Tibial nerve (tissue), 4 donors: ENCODE measurements at regions not wholly inside any gene's neighbourhood (a gene's known extent, or its start where the extent isn't known, plus 50 kb on each side); places are given as distances from the start of the nearest gene placed in this dataset.

Experiments used
- DNase-seq, 2 donors: peaks; one replicate each; pipeline ENCODE4 v3.0.0-alpha.2; 2019; ENCODE audit warnings: low spot score in 2 of 2
- H3K27ac ChIP-seq, 4 donors: fragments of 200-600 bp; sonication (generic) in 3 of 4; one replicate each; pipeline ENCODE4 v1.5.1; 2017 to 2019; ENCODE audit warnings: mild to moderate bottlenecking in 1 of 4
- H3K27me3 ChIP-seq, 2 donors: fragments of 200-600 bp; sonication (generic) in 1 of 2; one replicate each; pipeline versions ENCODE4 v1.5.1 to v1.6.0; 2017 to 2019
- H3K36me3 ChIP-seq, 3 donors: fragments of 200-600 bp; sonication (generic); one replicate each; pipeline ENCODE4 v1.5.1; 2018 to 2019
- H3K4me1 ChIP-seq, 4 donors: fragments of 200-600 bp; sonication (generic) in 3 of 4; one replicate each; pipeline ENCODE4 v1.5.1; 2017 to 2019
- H3K4me3 ChIP-seq, 4 donors: fragments of 200-600 bp; sonication (generic) in 3 of 4; one replicate each; pipeline ENCODE4 v1.5.1; 2017 to 2019; ENCODE audit warnings: mild to moderate bottlenecking in 1 of 4, moderate library complexity in 1 of 4
- H3K9me3 ChIP-seq, 4 donors: fragments of 200-600 bp; sonication (generic) in 3 of 4; one replicate each; pipeline ENCODE4 v1.5.1; 2017 to 2019
- CTCF ChIP-seq, 5 experiments: fragments of 200-600 bp in 3 of 5; fragments of 450-650 bp in 2 of 5; sonication (generic) in 3 of 5; IDR thresholded peaks; one replicate each; pipeline ENCODE4 v1.5.1; 2016 to 2019; ENCODE audit warnings: antibody characterized with exemption in 5 of 5, mild to moderate bottlenecking in 3 of 5, moderate library complexity in 2 of 5
- EP300 ChIP-seq, 2 donors: sonication (generic); formaldehyde crosslinking; IDR thresholded peaks; one replicate each; pipeline ENCODE4 v1.6.1; 2017; ENCODE audit warnings: antibody characterized with exemption in 2 of 2, mild to moderate bottlenecking in 1 of 2
- POLR2A ChIP-seq, 2 donors: fragments of 450-650 bp; IDR thresholded peaks; one replicate each; pipeline ENCODE4 v1.6.1; 2017; ENCODE audit warnings: antibody characterized with exemption in 2 of 2, mild to moderate bottlenecking in 2 of 2, moderate library complexity in 2 of 2
- WGBS, 2 donors: methylation state at CpG; one replicate each; pipeline ENCODE4 v1.1.5; 2018; 5-methylcytosine and 5-hydroxymethylcytosine counted together

- H3K4me3 ChIP-seq: no peak overlapping the region
- H3K4me1 ChIP-seq: no peaks in the 10 kb centered on the region
- no peaks in the 10 kb centered on the region for H3K27me3 ChIP-seq
- H3K36me3 ChIP-seq: no peaks in the 10 kb centered on the region
- no peak for TF ChIP-seq POLR2A (IDR thresholded peaks at IDR 0.05)
- no peak for TF ChIP-seq EP300 (IDR thresholded peaks at IDR 0.05)
- TF ChIP-seq CTCF (IDR thresholded peaks at IDR 0.05): no peak
- no peak for DNase-seq
- H3K9me3 ChIP-seq: no peaks in the 10 kb centered on the region
- 28% methylated on average over 3 of the region's 3 CpGs; no CpG with 5 or more reads in 1 of the 2 donors for WGBS, 2 donors
- H3K27ac ChIP-seq: no peak overlapping the region
These were observed 844.5 kb downstream of the NLGN4Y start for GRCh38 chrY:15368786-15369185.

- Histone ChIP-seq H3K27me3 (no peaks in the 10 kb centered on the region), H3K4me1 (no peaks in the 10 kb centered on the region), H3K9me3 (no peaks in the 10 kb centered on the region), H3K36me3 (no peaks in the 10 kb centered on the region), H3K27ac (no peak overlapping the region), H3K4me3 (no peak overlapping the region)
- 90% methylated on average over 1 of the region's 1 CpG; no CpG with 5 or more reads in 1 of the 2 donors for WGBS, 2 donors
- DNase-seq: no peak
- TF ChIP-seq POLR2A (IDR thresholded peaks at IDR 0.05) (no peak), CTCF (IDR thresholded peaks at IDR 0.05) (no peak), EP300 (IDR thresholded peaks at IDR 0.05) (no peak)
These were observed 860.8 kb downstream of the NLGN4Y start for GRCh38 chrY:15385178-15385577.

- TF ChIP-seq EP300 (IDR thresholded peaks at IDR 0.05): no peak
- WGBS, 2 donors: no CpG with 5 or more reads among the region's 1 CpG
- Histone ChIP-seq H3K4me1 (no peaks in the 10 kb centered on the region), H3K4me3 (no peak overlapping the region), H3K27ac (no peak overlapping the region), H3K27me3 (no peaks in the 10 kb centered on the region), H3K9me3 (no peaks in the 10 kb centered on the region), H3K36me3 (no peaks in the 10 kb centered on the region)
- DNase-seq: no peak
These were observed 873.4 kb downstream of the NLGN4Y start for GRCh38 chrY:15397556-15398280.

GRCh38 chrY:15402451-15402850 lies 878.1 kb downstream of the NLGN4Y start:
- DNase-seq: no peak
- 62% methylated on average over 2 of the region's 2 CpGs; no CpG with 5 or more reads in 1 of the 2 donors for WGBS, 2 donors
- H3K4me1 ChIP-seq: no peaks in the 10 kb centered on the region
- no peak overlapping the region for H3K27ac ChIP-seq
- TF ChIP-seq EP300 (IDR thresholded peaks at IDR 0.05) (no peak), CTCF (IDR thresholded peaks at IDR 0.05) (no peak), POLR2A (IDR thresholded peaks at IDR 0.05) (no peak)
- no peaks in the 10 kb centered on the region for H3K27me3 ChIP-seq
- no peaks in the 10 kb centered on the region for H3K9me3 ChIP-seq
- H3K4me3 ChIP-seq: no peak overlapping the region
- H3K36me3 ChIP-seq: no peaks in the 10 kb centered on the region

- no peak for DNase-seq
- Histone ChIP-seq H3K9me3 (no peaks in the 10 kb centered on the region), H3K27ac (no peak overlapping the region), H3K4me3 (no peak overlapping the region), H3K27me3 (no peaks in the 10 kb centered on the region), H3K36me3 (no peaks in the 10 kb centered on the region), H3K4me1 (no peaks in the 10 kb centered on the region)
- TF ChIP-seq POLR2A (IDR thresholded peaks at IDR 0.05) (no peak), EP300 (IDR thresholded peaks at IDR 0.05) (no peak), CTCF (IDR thresholded peaks at IDR 0.05) (no peak)
- WGBS, 2 donors: 27% methylated on average over 1 of the region's 1 CpG; no CpG with 5 or more reads in 1 of the 2 donors
These were observed 880.2 kb downstream of the NLGN4Y start for GRCh38 chrY:15404551-15404950.
